PC-3 (cell line): ENCODE measurements at regions not wholly inside any gene's neighbourhood (a gene's known extent, or its start where the extent isn't known, plus 50 kb on each side); places are given as distances from the start of the nearest gene placed in this dataset.
"Not testable (repeated sequence)": the region's sequence is repeated elsewhere in the genome, so short reads cannot be mapped to it uniquely, and the experiment has no call there.

Experiments used
- CTCF ChIP-seq: fragments of 300-600 bp; sonication (generic); conservative IDR thresholded peaks from 2 replicates; pipeline ENCODE4 v1.5.1; 2017; ENCODE audit warnings: antibody characterized with exemption, low read depth, mild to moderate bottlenecking, low read length
- EZH2phosphoT487 ChIP-seq: fragments of 300-600 bp; sonication (generic); IDR thresholded peaks from 2 replicates; pipeline ENCODE4 v1.6.1; 2018; ENCODE audit warnings: mild to moderate bottlenecking, antibody characterized with exemption, low read length, borderline replicate concordance

- not testable (repeated sequence) for TF ChIP-seq CTCF, EZH2phosphoT487
These were observed 297.8 kb downstream of the ZPLD1 start for GRCh38 chr3:102732581-102732980.
